ENCODE measurements at regions not wholly inside any gene's neighbourhood (a gene's known extent, or its start where the extent isn't known, plus 50 kb on each side); places are given as distances from the start of the nearest gene placed in this dataset.

- FAIRE-seq = no peak
Observed at GRCh38 chr2:125070726-125071505, 1045.8 kb downstream of the CNTNAP5 start.

GRCh38 chr2:125073440-125073839 is 1048.4 kb downstream of the CNTNAP5 start:
- FAIRE-seq = no peak

- FAIRE-seq = no peak
Observed at GRCh38 chr2:125085904-125086303, 1060.8 kb downstream of the CNTNAP5 start.

DNA sequence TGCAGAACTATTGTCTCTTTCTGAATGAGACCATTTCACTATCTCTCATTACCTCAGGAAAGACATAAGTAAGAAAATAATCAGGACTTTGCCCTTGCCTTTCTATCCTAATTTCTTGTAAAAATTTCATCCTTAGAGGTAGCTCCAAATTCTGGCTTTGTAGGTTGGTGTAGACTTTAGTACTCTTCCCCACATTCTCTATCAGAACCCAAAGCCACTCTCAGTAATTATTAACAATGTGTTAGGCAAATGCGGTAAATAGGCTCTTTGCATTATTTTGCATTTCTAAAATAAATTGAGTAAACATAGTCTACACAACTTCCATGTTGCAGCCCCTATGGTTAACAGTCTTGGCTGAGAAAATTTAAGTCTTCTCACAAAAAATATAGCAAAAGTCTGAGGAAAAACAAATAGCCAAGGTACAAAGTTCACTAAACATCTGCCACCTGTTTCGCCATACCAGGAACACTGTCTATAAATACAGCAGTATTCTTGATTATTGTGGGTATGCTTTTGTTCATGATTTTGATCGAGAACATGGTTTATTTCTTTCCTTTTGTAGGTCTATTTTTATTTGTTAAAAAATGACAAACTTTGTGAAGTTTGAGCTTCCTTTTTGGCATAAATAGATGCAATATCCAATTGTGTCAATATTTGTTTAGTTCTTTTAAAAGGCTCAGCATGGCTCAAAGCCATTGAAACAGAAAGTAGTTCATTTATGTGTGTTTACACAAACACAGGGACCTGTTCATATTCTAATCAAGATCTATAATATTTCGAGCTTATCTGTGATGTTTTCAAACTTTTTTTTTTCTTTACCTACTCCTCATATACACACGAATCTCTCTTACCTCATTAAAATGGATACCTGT is 1061.5 kb downstream of the CNTNAP5 start:
- no peak for FAIRE-seq

DNA sequence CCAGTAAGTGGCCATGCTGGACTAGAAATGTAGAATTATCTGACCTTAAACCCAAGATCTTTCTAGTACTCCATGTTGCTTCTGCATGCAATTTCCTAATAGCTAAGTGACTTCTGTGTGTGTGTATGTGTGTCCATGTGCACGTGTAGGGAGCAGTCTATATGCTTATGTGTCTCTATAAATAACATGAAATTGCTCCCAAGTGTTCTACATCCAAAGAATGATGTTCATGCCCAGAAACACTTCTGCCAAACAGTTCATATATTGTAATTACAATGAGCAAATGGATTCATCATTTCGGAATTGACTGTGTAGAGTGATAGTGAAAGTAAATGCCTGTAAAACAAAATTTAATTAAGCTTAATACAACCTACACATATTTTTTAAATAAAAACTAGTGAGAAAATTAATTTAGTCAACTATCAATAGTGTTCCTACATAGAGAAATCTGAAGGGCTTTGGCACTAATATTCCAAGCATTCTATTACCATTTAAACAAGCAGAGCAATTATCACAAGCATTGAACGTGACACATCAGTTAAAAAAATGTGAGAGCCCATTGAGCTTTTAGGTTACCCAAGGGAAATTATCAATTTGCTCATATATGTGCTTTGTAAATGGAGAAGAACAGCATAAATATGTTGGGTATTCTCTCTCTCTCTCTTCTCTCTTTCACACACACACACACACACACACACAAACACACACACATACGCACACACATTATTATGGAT is 1067.4 kb downstream of the CNTNAP5 start:
- no peak for FAIRE-seq

- FAIRE-seq = no peak
Observed at GRCh38 chr2:125095826-125096225, 1070.7 kb downstream of the CNTNAP5 start.

GRCh38 chr2:125106710-125107109 is 1081.6 kb downstream of the CNTNAP5 start:
- FAIRE-seq = no peak

DNA sequence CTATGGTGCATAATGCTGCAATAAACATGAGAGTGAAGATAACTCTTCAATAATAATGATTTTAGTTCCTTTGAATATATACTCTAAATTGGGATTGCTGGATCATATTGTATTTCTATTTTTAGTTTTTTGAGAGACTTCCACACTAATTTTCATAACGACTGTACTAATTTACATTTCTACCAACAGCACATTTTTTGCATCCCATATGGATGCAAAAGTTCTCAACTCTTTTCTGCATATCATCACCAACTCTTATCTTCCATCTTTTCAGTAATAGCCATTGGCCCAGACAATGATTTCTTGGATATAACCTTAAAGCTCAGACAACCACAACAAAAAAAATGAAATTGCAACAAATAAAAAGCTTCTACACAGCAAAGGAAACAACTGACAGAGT is 1082.4 kb downstream of the CNTNAP5 start:
- FAIRE-seq = no peak

DNA sequence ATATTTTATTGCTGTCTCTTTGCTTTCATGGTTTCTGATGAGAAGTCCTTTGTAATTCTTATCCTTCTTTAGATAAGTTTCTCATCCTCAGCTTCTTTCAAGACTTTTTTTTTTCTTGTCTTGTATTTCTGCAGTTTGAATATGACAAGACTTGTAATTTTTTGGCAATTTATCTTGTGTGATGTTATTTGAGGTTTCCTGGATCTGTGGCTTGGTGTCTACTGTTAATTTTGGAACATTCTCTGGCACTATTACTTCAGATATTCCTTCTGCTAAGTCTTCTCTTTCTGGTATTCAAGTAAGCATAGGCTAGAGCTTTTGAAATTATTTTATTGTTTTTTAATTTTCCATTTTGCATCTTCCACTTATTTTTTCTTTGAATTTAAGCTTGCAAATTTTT is 1083.2 kb downstream of the CNTNAP5 start:
- no peak for FAIRE-seq

- FAIRE-seq = no peak
Observed at GRCh38 chr2:125125902-125126301, 1100.8 kb downstream of the CNTNAP5 start.

DNA sequence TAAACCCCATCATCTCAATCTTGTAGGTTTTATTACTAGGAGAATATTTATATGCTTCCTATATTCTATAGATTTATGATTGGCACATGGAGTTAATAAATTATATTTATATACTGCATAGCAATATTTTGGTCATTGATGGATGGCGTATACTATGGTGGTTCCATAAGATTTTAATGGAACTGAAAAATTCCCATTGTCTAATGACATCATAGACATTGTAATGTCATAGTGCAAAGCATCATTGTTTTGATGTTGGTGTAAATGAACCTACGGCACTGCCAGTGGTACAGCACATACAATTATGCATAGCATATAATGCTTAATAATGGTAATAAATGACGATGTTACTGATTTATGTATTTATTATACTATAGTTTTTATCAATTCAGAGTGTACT is 1135.9 kb downstream of the CNTNAP5 start:
- no peak for FAIRE-seq

DNA sequence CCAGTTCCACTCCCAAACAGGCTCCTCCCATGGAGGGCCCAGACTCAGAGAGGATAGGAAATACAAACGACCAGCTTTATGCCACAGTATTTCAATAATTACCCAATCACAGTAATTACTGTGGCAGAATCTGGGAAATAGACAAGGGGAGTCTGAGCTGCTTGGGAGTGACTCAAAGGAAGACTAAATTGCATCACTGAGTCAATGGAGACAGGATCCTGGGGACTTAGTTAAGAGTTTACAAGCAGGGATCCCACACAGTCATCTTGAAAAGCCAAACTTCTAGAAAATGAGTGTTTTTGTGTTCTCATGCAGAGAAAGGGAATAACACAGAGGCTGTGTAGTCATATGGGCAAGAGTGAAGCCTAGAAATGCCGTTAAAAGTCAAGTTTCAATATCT is 1142.1 kb downstream of the CNTNAP5 start:
- no peak for FAIRE-seq

GRCh38 chr2:125167820-125168219 is 1142.7 kb downstream of the CNTNAP5 start:
- FAIRE-seq = no peak

GRCh38 chr2:125168442-125168841 is 1143.4 kb downstream of the CNTNAP5 start:
- FAIRE-seq = no peak

DNA sequence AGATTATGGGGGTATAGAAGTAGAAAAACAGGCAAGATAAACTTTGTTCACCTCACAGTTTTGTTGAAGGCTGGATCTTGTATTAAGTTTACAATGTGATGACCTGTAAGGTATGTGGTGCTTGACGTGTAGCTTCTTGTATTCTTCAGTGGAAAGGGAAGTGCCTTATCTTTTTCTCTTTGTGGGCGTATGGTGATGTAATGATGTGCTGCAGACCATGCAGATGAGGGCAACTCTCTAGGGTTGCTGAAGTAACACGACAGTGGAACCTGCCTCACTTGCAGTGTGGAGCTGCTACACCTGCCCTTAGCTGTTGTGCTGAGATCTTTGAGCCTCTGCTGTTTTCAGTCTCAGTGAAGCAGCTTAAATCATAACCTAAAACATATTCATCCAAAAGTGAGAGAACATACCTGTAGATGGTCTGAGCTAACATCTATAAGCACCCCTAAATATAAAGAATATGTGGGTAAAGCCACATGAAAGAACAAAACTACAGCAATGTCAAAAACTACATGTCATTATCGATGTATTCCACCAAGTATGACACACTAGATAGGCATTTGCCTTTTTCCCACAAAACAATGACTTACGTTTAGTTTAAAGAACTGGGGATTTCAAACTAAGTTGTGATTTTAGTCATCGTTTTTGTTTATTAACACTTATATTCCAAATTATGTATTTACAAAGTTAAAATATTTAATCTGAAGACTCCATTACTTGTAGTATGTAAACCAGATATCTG is 1144.1 kb downstream of the CNTNAP5 start:
- FAIRE-seq = no peak

GRCh38 chr2:125169764-125170146 is 1144.7 kb downstream of the CNTNAP5 start:
- no peak for FAIRE-seq

GRCh38 chr2:125172181-125172580 is 1147.1 kb downstream of the CNTNAP5 start:
- FAIRE-seq = no peak

DNA sequence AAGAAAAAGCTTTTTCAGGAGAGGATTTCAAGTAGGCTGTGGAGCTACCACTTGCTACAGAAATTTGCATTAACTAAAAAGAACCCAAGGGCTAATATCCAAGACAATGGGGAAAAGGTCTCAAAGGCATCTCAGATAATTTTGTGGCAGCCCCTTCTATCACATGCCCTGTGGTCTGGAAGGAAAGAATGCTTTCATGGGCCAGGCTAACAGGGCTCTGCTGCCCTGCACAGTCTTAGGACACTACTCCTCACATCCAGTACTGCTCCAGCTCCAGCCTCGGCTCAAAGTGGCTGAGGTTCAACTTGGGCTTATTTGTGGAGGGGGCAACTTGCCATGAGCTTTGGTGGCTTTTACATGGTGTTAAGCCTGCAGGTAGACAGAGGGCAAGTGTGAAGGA is 1150.3 kb downstream of the CNTNAP5 start:
- no peak for FAIRE-seq

DNA sequence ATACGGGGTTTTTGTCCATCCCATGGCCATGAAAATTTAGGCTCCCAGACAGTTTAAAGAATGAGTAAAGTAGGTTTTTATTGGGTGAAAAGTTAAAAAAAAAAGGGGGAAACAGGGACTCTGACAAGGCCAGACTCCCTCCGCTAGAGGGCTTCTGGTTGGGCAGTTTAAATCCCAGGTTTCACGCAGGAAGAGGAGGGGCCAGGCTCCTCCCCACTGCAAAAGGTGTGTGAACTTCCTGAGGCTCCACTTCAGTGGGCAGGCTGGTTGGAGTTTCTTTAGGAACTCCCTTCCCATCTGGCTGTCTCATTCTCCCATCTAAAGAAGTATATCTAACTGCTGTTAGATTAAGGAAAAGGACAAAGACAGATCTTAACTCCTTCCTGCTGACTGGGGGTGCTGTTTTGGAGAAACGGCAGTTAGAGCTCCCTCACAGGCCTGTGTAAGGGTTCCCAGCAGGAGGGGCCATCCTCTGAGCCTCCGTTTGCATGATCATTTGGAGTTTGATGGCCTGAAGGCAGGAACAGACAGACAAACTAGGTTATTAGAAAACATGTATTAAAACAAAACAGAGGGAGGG is 1160.7 kb downstream of the CNTNAP5 start:
- no peak for FAIRE-seq

DNA sequence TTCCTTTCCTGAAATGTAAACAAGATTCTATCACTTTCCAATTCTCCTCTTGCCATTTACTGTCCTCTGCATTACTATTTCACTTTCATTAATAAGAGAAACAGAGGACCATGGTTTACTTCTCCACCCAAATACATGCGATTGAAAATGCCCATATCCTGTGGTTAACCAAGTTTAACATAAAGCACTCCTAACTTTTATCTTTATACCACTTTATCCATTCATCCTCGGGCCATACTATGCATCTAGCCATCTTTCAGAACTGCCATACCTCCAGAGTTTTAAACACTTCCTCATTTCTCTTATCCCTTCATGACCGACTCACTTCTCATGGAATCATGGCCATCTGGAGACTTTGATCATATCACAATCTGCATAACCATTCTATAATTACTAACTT is 1182.3 kb downstream of the CNTNAP5 start:
- no peak for FAIRE-seq

DNA sequence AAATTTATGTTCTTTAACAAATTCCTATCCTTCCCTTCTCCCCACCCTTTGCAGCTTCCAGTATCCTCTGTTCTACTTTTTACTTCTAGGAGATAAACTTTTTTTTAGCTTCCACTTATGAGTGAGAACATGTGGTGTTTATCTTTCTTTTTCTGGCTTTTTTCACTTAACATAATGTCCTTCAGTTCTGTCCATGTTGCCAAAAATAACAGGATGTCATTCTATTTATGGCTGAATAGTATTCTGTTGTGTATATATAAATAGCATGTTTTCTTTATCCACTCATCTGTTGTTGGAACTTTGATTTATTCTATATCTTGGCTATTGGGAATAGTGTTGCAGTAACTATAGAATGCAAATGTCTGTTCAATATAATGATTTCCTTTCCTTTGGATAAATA is 1191.2 kb downstream of the CNTNAP5 start:
- FAIRE-seq = no peak

DNA sequence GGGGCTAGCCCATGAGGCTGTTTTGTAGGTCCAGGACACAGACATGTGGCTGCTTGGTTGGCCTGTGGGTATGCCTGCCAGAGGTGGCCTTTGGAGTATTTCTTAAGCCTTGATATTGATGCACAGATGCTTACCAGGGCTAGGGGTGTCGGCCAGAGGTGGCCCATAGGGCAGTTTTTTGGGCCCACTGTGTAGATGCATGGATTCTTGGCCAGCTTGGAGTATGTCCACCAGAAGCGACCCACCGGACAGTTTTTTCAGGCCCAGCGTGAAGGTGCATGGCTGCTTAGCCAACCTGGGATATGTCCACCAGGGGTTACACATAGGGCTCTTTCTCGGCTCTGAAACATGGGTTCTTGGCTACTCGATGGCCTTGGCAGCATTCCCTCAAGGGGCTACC is 1199.1 kb downstream of the CNTNAP5 start:
- no peak for FAIRE-seq

Data from A204.1 (cell line).